Activated CD4-positive, alpha-beta memory T cell treated with anti-CD3 and anti-CD28 coated beads for 36 hours (primary cell): ENCODE measurements at regions not wholly inside any gene's neighbourhood (a gene's known extent, or its start where the extent isn't known, plus 50 kb on each side); places are given as distances from the start of the nearest gene placed in this dataset.

Source experiments
- CTCF ChIA-PET: fragments of 350-600 bp; sonication (Branson Sonifier 250); formaldehyde crosslinking; loops from one replicate; lab custom pipeline; 2021; ENCODE audit warnings: antibody characterized with exemption, inconsistent platforms; lab: Charles Lee
- POLR2A ChIA-PET: fragments of 350-600 bp; sonication (Branson Sonifier 250); formaldehyde crosslinking; loops from one replicate; lab custom pipeline; 2021; ENCODE audit warnings: antibody characterized with exemption; lab: Charles Lee
- DNase-seq: peaks from one replicate; pipeline ENCODE4 v3.0.0-alpha.2; 2020
- H3K27ac Mint-ChIP-seq: one replicate; pipeline ENCODE4 v1.8.0; 2021; ENCODE audit warnings: mixed read lengths
- H3K27me3 Mint-ChIP-seq: one replicate; pipeline ENCODE4 v1.8.0; 2021; ENCODE audit warnings: mixed read lengths
- H3K36me3 Mint-ChIP-seq: one replicate; pipeline ENCODE4 v1.8.0; 2021; ENCODE audit warnings: mixed read lengths
- H3K4me1 Mint-ChIP-seq: one replicate; pipeline ENCODE4 v1.8.0; 2021; ENCODE audit warnings: low read depth, mixed read lengths
- H3K4me3 Mint-ChIP-seq: one replicate; pipeline ENCODE4 v1.8.0; 2021; ENCODE audit warnings: mild to moderate bottlenecking, mixed read lengths
- H3K9me3 Mint-ChIP-seq: one replicate; pipeline ENCODE4 v1.8.0; 2021; ENCODE audit warnings: mixed read lengths
- intact Hi-C: fragments of 100-400 bp; cut with micrococcal nuclease; formaldehyde crosslinking; loops from one replicate; pipeline ENCODE4 v1.15.1; 2023

GRCh38 chr18:10038268-10038667, 124.5 kb downstream of the VAPA start:
- no peak for DNase-seq
- Mint-ChIP-seq H3K27ac (no peak overlapping the region), H3K9me3 (peaks cover 19% of the 10 kb centered on the region), H3K36me3 (no peaks in the 10 kb centered on the region), H3K27me3 (peaks cover 6% of the 10 kb centered on the region), H3K4me3 (no peak overlapping the region), H3K4me1 (no peaks in the 10 kb centered on the region)
- ChIA-PET CTCF (no interaction called here), POLR2A (no interaction called here)
- intact Hi-C loops = no loop called here

DNA sequence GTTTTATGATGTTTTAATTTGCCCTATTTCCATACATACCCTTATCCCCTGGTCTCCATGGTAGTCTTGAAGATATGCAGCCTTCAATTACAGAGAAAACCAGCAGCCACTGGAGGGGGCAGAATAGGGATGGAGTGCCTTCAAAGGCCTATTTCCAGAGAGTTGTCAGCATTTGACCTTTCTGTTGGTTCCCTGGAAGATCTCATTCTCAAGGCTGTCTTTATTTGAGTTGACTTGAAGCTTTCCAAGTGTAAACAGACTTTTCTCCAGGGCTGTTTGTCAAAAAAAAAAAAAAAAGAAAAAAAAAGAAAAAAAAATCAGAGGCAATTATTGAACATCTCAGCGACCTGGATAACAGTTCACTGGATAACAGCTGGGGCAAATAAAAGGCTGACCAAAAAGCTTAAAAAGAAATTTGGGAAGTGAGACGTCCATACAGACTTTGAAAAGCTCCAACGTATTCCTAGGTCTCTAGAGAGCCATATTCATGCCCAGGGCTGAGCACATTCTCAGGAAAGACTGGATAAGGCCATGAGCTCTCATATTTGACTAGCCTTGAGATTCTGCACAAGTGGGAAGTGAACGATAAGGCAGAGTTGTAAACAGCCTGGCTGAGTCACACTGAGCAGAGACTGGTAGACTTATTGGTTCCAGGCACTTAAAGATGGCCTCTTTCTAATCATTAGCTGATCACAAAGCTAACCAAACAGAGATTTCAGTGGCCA, 126.6 kb downstream of the VAPA start:
- ChIA-PET POLR2A (interaction anchor here (0.6 kb wide), 1 partner anchor 354 kb away, joined by 3 read pairs; no protein-coding TSS in a partner anchor), CTCF (no interaction called here)
- peaks cover 1% of the 10 kb centered on the region for H3K27me3 Mint-ChIP-seq
- intact Hi-C loops = no loop called here
- DNase-seq = no peak
- H3K9me3 Mint-ChIP-seq = peaks cover 19% of the 10 kb centered on the region
- H3K27ac Mint-ChIP-seq = no peak overlapping the region
- H3K4me1 Mint-ChIP-seq = no peaks in the 10 kb centered on the region
- H3K36me3 Mint-ChIP-seq = no peaks in the 10 kb centered on the region
- no peak overlapping the region for H3K4me3 Mint-ChIP-seq

GRCh38 chr18:10041180-10041579, 127.4 kb downstream of the VAPA start:
- DNase-seq = no peak
- POLR2A ChIA-PET = no interaction called here
- Mint-ChIP-seq H3K9me3 (peaks cover 19% of the 10 kb centered on the region), H3K27me3 (peaks cover 1% of the 10 kb centered on the region), H3K27ac (no peak overlapping the region), H3K36me3 (no peaks in the 10 kb centered on the region), H3K4me1 (no peaks in the 10 kb centered on the region), H3K4me3 (no peak overlapping the region)
- intact Hi-C loops = no loop called here
- CTCF ChIA-PET = interaction anchor here (0.8 to 1.0 kb wide), 2 partner anchors 14 to 69 kb away, joined by 3 read pairs; no protein-coding TSS in a partner anchor

DNA sequence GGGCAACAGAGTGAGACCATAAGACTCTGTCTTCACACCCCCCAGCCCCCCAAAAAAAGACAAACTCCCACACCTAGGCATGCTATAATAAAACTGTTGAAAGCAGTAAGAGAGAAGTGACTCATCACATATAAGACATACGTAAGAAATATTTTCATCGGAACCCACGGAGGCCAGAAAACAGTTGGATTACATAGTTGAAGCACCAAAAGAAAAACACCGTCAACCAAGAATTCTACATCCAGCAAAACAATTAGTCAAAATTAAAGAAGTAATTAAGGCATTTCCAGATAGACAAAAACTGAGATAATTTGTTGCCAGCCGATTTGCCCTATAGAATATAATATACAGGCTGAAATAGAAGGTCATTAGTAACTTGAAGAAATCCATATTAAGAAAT, 128.7 kb downstream of the VAPA start:
- H3K9me3 Mint-ChIP-seq = peaks cover 19% of the 10 kb centered on the region
- no peak overlapping the region for H3K27ac Mint-ChIP-seq
- H3K36me3 Mint-ChIP-seq = no peaks in the 10 kb centered on the region
- intact Hi-C loops = no loop called here
- POLR2A ChIA-PET = no interaction called here
- CTCF ChIA-PET = no interaction called here
- H3K4me3 Mint-ChIP-seq = no peak overlapping the region
- H3K27me3 Mint-ChIP-seq = no peaks in the 10 kb centered on the region
- no peaks in the 10 kb centered on the region for H3K4me1 Mint-ChIP-seq
- no peak for DNase-seq

DNA sequence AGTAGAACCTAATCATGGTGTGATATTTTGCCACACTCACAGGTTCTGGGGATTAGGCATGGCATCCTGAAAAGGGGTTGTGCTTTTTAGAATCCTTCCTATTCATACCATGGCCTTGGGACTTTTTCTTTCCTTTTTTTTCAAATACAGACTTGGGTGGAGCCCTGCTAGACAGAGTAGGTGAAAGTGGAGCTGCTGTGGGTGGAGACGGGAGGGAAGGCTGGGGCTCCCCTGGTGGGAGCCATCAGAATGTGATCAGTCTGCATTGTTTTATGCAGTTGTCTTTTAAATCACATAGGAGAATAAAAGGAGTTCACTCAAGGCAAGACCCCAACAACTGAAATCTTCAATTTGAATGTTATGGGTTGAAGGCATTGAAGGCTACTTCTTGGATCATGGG, 130.2 kb downstream of the VAPA start:
- no peak for DNase-seq
- Mint-ChIP-seq H3K27me3 (no peaks in the 10 kb centered on the region), H3K4me1 (no peaks in the 10 kb centered on the region), H3K36me3 (no peaks in the 10 kb centered on the region), H3K27ac (no peak overlapping the region), H3K4me3 (no peak overlapping the region), H3K9me3 (peaks cover 19% of the 10 kb centered on the region)
- POLR2A ChIA-PET = no interaction called here
- CTCF ChIA-PET = no interaction called here
- intact Hi-C loops = no loop called here

DNA sequence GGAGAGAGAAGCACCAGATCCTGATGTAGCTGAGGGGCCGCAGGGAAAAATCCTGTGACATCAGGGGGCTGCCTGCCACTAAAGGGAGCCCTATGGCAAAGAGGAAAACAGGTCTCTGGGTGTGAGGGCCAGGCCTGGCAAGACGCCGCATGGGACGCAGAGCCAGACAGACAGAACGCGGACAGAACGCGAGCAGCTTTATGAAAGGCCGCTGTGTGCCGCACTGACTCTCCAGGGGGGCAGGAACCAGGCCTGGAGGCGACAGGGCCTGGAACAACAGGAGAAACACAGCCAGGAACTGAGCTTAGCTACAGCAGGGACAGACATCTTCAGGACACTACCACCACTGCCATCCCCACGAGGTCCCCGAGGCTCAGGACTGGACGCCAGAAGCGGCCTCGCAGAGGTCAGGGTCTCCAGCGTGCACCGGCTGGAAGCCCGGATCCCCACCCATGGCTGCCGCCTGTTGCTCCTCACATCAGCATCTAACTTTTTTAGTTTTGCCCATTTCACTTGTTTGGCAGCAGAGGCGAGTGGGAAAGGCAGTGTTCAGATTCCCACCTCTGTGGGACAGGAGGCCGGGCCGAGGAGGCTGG, 131.6 kb downstream of the VAPA start:
- POLR2A ChIA-PET = no interaction called here
- H3K36me3 Mint-ChIP-seq = no peaks in the 10 kb centered on the region
- CTCF ChIA-PET = no interaction called here
- no peaks in the 10 kb centered on the region for H3K27me3 Mint-ChIP-seq
- H3K4me3 Mint-ChIP-seq = no peak overlapping the region
- DNase-seq = no peak
- peaks cover 19% of the 10 kb centered on the region for H3K9me3 Mint-ChIP-seq
- intact Hi-C loops = no loop called here
- H3K27ac Mint-ChIP-seq = no peak overlapping the region
- H3K4me1 Mint-ChIP-seq = no peaks in the 10 kb centered on the region

DNA sequence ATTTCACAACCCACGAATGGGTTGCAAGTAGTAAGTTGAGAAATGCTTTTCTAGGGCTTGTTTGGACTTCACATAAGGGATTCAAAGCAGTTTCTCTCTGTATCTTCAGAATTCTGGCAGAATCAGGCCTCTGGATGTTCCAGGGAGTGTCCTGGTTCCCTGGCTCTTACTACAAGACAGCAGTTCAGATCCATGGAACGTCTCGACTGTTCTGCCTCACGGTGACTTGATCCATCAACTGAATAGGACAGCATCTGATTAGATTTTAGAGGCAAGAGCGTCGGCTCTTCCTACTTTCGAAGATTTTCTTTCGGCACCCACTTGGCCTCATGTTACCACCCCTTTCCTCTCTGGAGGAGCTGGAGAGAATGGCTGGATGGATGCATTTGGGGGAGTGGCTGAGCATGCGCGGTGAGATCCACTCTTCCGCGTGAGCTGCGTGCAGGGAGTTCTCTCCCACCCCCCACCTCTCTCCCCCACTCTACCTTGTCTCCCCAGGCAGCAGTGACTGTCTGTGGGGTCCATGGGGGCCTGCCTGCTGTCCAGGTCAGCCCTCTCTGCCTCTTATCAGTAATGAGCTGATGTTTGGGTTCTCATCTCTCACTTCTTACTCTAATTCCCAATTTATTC, 132.5 kb downstream of the VAPA start:
- ChIA-PET POLR2A (no interaction called here), CTCF (no interaction called here)
- Mint-ChIP-seq H3K4me3 (no peak overlapping the region), H3K4me1 (no peaks in the 10 kb centered on the region), H3K27me3 (no peaks in the 10 kb centered on the region), H3K9me3 (peaks cover 12% of the 10 kb centered on the region), H3K27ac (no peak overlapping the region), H3K36me3 (no peaks in the 10 kb centered on the region)
- intact Hi-C loops = no loop called here
- DNase-seq = no peak

GRCh38 chr18:10047237-10047636, 133.4 kb downstream of the VAPA start:
- Mint-ChIP-seq H3K4me3 (no peak overlapping the region), H3K4me1 (no peaks in the 10 kb centered on the region), H3K36me3 (no peaks in the 10 kb centered on the region), H3K27ac (no peak overlapping the region), H3K9me3 (peaks cover 6% of the 10 kb centered on the region), H3K27me3 (no peaks in the 10 kb centered on the region)
- POLR2A ChIA-PET = no interaction called here
- CTCF ChIA-PET = no interaction called here
- no peak for DNase-seq
- intact Hi-C loops = no loop called here

DNA sequence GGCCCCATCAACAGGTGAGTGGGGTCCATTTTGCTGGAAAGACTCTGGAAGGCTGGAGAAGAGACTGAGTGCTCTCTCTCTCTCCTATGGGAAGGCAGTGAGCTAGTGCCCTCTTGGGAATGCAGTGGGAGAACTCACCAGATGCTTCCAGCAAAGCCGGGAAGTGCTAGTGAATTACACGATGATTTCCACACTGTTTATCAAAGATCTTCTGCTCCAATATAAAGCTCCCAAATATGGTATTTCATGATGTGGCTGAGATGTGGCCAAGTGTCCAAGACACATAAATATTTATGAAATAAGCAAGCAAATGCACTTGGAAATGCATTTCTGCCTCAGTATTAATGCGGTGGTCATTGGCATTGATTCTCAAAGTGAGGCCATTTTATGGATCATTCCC, 135.9 kb downstream of the VAPA start:
- H3K4me3 Mint-ChIP-seq = no peak overlapping the region
- intact Hi-C loops = loop anchor here (5.0 kb wide), 1 partner anchor 212 kb away; no protein-coding TSS in a partner anchor
- no peaks in the 10 kb centered on the region for H3K4me1 Mint-ChIP-seq
- H3K36me3 Mint-ChIP-seq = no peaks in the 10 kb centered on the region
- no peak overlapping the region for H3K27ac Mint-ChIP-seq
- H3K27me3 Mint-ChIP-seq = peaks cover 5% of the 10 kb centered on the region
- no peaks in the 10 kb centered on the region for H3K9me3 Mint-ChIP-seq
- POLR2A ChIA-PET = no interaction called here
- CTCF ChIA-PET = no interaction called here
- DNase-seq = no peak

DNA sequence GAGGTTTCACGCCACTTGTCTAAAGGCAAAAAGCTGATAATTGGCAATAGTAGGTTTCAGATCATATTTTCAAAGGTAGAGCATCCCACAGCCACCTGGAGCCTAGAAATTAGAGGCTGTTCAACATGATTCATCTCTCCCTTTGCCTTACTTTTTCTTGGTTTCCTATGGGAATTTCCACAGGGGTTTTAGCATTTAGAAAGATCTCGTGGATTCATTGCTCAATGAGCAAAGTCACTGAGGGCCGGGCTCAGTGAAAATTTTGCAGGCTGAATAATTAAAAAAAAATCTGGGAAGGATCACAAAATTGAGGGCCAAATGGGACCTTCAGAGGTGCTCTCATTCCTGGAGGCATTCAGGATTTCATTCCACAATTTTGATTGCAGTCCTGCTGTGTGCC, 137.1 kb downstream of the VAPA start:
- no peaks in the 10 kb centered on the region for H3K9me3 Mint-ChIP-seq
- no peak for DNase-seq
- ChIA-PET POLR2A (no interaction called here), CTCF (no interaction called here)
- H3K27ac Mint-ChIP-seq = no peak overlapping the region
- no peaks in the 10 kb centered on the region for H3K4me1 Mint-ChIP-seq
- no peak overlapping the region for H3K4me3 Mint-ChIP-seq
- H3K27me3 Mint-ChIP-seq = peaks cover 5% of the 10 kb centered on the region
- intact Hi-C loops = loop anchor here (5.0 kb wide), 1 partner anchor 214 kb away; no protein-coding TSS in a partner anchor
- H3K36me3 Mint-ChIP-seq = no peaks in the 10 kb centered on the region

- H3K27ac Mint-ChIP-seq = no peak overlapping the region
- ChIA-PET POLR2A (no interaction called here), CTCF (no interaction called here)
- DNase-seq = no peak
- H3K27me3 Mint-ChIP-seq = peaks cover 5% of the 10 kb centered on the region
- intact Hi-C loops = loop anchor here (5.0 kb wide), 1 partner anchor 215 kb away; no protein-coding TSS in a partner anchor
- H3K4me1 Mint-ChIP-seq = no peaks in the 10 kb centered on the region
- H3K4me3 Mint-ChIP-seq = no peak overlapping the region
- no peaks in the 10 kb centered on the region for H3K9me3 Mint-ChIP-seq
- H3K36me3 Mint-ChIP-seq = no peaks in the 10 kb centered on the region
These were observed 138.2 kb downstream of the VAPA start for GRCh38 chr18:10051877-10052631.

- H3K36me3 Mint-ChIP-seq = no peaks in the 10 kb centered on the region
- no peak for DNase-seq
- CTCF ChIA-PET = no interaction called here
- no peak overlapping the region for H3K27ac Mint-ChIP-seq
- peaks cover 5% of the 10 kb centered on the region for H3K27me3 Mint-ChIP-seq
- H3K4me3 Mint-ChIP-seq = no peak overlapping the region
- no peaks in the 10 kb centered on the region for H3K9me3 Mint-ChIP-seq
- POLR2A ChIA-PET = no interaction called here
- no peaks in the 10 kb centered on the region for H3K4me1 Mint-ChIP-seq
- intact Hi-C loops = loop anchor here (5.0 kb wide), 1 partner anchor 216 kb away; no protein-coding TSS in a partner anchor
These were observed 139.1 kb downstream of the VAPA start for GRCh38 chr18:10052871-10053270.
